ENCODE measurements at regions not wholly inside any gene's neighbourhood (a gene's known extent, or its start where the extent isn't known, plus 50 kb on each side); places are given as distances from the start of the nearest gene placed in this dataset.
"Not testable (repeated sequence)": the region's sequence is repeated elsewhere in the genome, so short reads cannot be mapped to it uniquely, and the experiment has no call there.

DNA sequence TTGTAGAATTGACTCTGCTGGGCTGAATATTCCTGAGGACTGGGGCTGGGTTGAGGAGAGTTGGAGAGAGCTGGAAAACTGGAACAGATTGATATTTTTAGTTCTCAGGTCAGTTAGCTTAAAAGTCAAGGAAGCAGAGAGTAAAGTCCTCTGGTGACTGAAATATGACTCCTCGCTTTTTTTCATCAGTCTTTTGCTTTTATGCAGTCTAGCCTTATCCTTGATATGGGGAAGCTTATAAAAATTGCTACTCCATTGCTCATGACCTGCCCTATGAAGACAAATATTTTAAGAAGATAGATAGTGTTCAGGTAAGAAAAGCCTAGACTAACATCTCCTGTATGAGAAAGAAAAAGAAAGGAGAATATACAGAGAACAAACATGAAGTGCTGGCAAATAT lies 152.7 kb downstream of the C4orf33 start:
- DNase-seq (ENCODE audit: extremely low read depth in 1 of 2, low read depth in 1 of 2) = no peak

DNA sequence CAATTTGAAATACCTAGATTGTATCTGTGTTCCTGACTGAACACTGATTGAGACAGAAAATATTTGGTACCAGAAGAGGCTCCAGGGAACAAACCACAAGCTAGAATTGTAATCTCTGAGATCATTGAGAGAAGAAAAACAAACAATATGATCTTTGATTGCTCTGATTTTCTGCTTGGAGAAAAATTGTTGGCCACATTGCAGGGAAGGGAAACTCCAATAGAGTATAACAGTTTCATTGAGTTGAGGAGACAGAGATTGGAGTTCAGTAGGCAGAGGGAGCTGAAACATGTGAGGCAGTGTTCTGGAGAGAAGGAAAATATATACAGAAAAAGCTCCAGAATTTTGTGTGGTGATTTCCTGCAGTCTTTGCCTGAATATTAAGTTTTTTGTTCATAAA lies 158.2 kb downstream of the C4orf33 start:
- DNase-seq (ENCODE audit: extremely low read depth in 1 of 2, low read depth in 1 of 2) = no peak

DNA sequence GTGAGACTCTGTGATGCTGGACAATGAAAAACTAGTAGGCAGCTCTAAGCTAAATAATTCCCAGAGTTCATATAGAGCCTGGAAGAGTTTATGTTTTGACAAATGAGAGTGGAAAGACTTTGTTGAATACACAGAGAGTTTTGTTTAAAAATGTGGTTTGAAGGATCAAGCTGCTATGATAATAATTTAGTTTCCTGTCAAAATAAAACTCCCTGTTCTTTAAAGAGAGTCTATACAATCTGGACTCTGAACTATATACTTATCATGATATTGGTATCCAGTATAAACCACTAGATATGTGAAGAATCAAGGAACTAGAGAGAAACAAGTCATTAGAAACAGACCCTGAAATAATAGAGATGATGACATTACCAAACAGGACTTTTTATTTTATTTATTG lies 158.6 kb downstream of the C4orf33 start:
- no peak for DNase-seq (ENCODE audit: extremely low read depth in 1 of 2, low read depth in 1 of 2)

DNA sequence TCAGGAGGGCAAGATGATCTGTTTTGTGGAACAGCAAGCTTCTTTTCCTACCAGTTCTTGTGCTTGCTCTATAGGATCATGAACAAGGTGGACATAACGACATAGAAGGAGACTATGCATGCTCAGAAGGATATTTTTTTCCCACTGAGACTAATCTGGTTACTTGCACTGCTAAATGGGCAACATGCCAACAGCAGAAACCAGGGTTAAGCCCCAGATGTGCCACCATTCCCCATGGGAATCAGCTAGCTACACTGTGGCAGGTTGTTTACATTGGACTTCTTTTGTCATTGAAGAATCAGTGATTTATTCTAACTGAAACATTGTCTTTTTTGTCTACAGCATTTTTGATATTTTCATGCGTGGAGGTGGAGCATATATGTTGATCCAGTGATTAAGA lies 165.6 kb downstream of the C4orf33 start:
- DNase-seq (ENCODE audit: extremely low read depth in 1 of 2, low read depth in 1 of 2) = no peak

DNA sequence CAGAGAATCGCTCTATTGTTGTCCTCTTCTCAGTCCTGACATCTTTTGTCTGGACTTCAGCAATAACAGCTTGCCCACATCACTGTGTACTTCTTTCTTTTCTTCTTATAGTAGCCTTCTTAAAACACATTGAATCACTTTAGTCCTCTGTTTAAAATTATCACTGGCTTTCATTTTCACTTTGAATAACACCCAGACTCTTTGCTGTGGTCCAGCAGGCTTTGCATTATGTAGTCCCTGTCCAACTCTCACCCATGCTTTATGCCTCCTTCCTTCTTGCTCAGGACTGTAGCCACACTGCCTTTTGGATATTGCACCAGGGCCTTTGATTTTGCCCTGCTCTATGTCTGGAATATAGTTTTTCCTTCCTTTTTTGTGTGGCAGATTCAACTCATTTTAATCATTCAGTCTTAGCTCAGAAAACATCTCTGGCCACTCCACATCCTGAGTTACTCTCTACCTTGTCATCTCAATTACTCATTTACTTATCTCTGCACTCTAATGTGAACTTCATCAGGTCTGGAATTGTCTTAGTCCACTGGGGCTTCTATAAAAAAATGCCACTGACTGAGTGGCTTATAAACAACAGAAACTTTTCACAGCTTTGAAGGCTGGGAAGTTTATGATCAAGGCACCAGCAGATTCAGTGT lies 168.2 kb downstream of the C4orf33 start:
- DNase-seq (ENCODE audit: extremely low read depth in 1 of 2, low read depth in 1 of 2) = no peak

DNA sequence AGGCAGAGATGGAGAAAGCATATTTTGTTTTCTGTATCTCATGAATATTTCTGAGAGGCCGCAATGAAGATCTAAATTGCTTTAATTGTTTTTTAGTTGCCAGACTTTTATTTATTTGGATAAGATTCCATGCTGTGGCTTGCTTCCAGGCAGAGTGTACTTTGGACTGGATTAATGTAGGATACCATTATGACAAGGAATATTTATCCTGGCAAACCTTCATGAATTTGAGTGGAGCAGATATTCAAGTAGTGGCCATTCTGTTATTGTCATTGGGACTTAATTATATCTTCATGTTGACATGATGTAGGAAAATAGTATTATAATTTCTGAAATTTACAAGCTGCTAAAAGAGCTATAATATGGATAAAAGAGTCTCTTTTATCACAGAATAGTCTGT lies 182.9 kb downstream of the C4orf33 start:
- DNase-seq (ENCODE audit: extremely low read depth in 1 of 2, low read depth in 1 of 2) = no peak

DNA sequence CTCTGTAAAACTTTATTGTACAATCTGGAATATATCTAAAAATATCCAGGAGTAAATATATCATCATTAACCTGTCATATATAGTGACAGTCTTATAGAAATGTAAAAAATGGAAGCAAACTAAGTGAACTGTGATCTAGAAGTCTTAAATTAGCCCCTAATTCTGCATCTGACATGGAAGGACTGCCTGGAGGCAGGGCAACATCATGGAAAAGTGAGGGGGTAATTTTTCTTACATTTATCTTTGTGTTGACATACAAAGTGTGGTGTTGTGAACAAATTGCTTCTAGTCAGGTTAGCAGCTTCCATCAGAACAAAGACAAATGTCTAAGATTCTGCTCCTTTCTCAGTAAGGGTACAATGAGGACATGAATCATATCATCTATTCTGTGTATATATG lies 186.3 kb downstream of the C4orf33 start:
- DNase-seq (ENCODE audit: extremely low read depth in 1 of 2, low read depth in 1 of 2) = no peak

DNA sequence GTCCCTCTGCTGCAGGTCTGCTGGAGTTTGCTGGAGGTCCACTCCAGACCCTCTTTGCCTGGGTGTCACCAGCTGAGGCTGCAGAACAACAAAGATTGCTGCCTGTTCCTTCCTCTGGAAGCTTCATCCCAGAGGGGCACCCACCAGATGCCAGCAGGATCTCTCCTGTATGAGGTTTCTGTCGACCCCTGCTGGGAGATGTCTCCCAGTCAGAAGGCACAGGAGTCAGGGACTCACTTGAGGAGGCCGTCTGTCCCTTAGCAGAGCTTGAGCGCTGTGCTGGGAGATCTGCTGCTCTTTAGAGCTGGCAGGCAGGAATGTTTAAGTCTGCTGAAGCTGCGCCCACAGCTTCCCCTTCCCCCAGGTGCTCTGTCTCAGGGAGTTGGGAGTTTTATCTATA lies 196.2 kb downstream of the C4orf33 start:
- not testable (repeated sequence) for DNase-seq (ENCODE audit: extremely low read depth in 1 of 2, low read depth in 1 of 2)

DNA sequence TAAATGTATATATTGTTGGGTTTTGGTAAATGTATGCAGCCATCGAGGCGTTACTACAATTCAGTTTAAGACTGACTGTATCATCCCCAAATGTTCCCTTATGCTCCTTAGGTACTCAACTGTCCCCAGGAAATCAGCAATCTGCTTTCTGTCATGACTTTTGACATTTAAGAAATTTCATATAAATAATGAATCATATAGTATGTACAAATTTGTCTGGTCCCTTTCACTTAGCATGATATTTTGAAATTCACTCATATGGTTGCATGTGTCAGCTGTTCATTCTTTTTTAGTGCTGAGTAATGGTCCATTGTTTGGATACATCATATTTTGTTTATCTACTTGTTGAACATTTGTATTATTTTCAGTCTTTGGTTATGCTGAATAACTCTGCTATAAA lies 218.8 kb downstream of the C4orf33 start:
- DNase-seq (ENCODE audit: extremely low read depth in 1 of 2, low read depth in 1 of 2) = no peak

DNA sequence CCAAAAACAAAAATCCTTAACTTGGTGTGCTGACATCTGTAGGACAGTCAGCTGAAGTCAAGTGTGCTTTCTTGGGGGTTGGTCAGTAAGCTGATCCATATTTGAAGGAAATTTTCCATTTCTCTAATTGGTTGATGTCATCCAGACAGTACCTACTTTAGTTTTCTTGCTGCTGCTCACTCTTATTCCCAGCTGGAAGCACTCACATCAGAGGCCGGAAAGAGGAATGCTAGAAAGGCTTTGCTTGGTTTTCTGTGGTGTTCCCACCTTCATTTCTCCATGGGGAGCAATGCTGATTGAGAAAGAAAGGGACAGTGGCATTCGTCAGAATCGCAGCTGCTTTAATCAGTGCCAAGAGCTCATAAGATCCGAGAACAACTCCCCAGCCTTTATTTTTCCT lies 227.0 kb downstream of the C4orf33 start:
- no peak for DNase-seq (ENCODE audit: extremely low read depth in 1 of 2, low read depth in 1 of 2)

DNA sequence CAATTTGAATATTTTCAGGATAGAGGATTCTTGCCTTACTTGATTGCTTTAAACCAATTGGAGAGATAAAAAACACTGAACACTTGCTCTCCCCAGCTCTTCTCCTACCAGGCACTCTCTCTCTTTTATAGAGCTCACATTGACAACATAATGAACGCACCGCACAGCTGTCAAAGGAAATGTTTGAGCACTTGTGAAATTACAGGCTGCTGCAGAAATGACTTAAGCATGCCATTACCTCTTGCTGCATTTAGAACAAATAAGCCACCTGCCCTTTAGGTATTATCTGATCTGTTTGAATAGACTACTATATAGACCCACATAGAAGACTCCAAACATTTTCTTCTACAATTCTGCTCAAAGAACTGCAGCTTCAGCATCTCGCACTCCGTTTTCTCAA lies 227.7 kb downstream of the C4orf33 start:
- no peak for DNase-seq (ENCODE audit: extremely low read depth in 1 of 2, low read depth in 1 of 2)

DNA sequence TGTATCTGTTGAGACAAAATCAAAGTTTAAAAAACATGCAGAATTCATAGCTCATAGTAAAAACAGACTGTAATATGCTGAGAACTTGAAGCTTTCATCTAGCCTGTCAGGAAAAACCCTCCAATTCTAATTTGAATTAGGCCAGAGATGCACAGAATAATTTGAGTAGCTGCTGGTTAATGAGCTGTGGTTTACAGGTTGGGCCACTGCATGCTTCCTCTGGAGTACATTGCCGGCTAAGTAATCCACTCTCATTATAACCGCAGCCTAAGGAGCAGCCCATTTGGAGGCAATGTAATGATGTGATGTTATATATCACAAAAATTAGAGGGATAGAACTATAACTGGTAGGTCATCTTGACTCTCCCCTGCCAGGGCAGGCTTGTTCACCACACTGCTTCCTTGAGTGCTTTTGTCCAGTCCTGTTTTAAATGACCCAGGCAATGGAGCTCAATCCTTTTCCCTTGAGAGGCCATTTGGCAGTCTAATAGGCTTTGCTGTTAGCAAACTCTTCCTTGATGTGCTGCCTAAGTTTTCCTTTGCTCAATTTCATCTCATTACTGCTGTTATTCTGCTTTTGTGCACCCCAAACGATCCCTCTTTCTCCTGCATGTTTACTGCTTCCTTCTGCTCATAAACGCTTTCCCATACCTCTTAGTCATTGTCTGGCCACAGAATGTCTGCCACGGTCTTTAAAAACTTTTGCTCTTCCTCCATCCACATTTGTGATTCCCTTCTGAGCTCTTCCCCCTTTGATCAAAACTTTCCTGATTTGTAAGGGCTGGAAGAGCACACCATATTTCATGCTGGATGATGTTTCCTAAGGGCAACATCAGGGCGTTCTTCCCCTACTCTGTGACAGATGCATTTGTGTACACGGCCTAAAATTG lies 230.9 kb downstream of the C4orf33 start:
- no peak for DNase-seq (ENCODE audit: extremely low read depth in 1 of 2, low read depth in 1 of 2)

DNA sequence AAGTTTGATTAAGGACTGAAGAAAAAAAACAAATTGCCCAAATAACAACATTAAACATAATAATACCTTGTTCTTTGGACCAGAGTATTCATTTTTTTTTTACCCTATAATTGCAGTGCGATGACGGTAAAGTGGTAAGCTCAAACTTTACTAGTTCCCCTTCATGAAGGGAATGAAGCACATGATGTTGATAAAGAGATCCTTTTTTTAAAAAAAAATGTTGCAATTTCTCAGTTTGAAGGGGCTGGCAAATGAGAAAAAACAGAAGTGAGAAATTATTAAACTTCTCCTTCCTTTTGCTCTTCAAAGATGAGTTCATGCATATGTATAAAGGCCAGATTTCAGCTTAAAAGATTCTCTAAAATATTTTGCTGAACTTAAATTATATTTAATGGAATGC lies 231.7 kb downstream of the C4orf33 start:
- DNase-seq (ENCODE audit: extremely low read depth in 1 of 2, low read depth in 1 of 2) = no peak

DNA sequence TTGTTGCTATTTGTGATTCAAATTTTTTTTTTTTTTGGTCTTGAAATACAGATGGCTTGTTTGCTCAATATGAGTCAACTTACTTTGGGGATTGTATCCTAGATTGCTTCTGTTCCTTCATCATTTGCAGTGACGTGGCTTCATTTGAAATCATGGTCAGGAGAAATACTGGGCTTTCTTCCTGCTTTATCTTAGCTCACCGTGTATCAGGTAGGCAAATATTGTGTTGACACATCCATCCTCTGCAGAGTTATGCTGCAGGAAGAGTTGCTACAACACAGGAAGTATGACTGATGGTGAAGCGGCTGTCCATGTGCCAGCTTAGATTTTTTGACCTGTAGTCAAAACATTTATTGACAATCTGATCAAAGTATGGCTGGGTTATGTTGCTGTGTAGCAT lies 232.2 kb downstream of the C4orf33 start:
- DNase-seq (ENCODE audit: extremely low read depth in 1 of 2, low read depth in 1 of 2) = no peak

DNA sequence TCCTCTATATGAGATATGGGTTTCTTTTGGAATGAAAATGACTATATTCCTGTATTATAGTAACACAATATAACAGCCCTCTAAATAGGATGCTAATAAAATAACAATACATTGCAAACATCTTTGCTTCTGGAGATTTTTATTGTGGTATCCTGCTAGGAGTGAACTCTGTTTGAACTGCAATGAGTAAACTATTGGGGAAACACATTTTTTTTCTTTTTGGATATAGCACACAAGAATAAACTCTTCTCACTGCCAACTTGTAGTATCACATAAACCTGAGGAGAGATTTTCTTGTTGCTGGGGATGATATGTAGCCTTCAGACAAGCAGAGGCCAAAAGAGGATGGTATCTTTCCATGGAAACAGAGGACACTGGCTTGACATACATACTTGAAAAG lies 238.2 kb downstream of the C4orf33 start:
- no peak for DNase-seq (ENCODE audit: extremely low read depth in 1 of 2, low read depth in 1 of 2)

DNA sequence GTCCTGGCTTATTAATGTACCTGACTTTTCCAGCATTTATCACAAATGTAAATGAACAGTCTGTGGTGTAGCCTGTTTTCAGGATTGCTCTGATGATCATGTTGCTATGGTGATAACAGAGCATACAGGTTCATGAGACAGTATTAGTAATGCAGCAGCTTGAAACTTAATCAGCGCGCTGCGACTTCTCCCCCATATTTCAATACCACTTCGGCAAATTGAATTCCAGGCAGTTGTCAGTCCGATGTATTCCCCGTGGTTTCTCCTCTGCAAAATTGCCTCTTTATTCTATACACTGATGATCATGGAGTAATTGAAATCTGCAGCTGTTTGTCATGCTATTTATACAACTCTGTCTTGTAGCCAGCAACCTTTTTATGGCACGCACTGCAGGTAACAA lies 239.3 kb downstream of the C4orf33 start:
- DNase-seq (ENCODE audit: extremely low read depth in 1 of 2, low read depth in 1 of 2) = no peak

DNA sequence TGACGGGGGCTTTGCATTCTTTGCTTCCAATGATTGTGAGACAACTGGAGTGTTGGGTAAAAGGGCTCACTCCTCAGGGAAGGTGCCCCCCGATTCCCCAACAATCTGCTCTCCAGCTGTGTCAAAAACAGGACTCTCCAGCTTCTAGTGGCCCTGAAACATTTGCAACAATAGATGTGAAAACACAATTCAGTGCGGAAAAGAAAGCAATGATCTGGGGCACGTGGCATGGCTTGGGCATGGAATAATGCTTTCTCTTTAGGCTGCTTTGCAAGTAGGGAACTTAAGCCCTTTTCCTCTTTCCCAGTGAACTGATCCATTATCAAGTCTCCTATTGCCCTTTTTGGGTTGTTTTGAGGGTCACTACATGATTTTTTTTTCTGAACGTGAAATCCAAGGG lies 239.9 kb downstream of the C4orf33 start:
- no peak for DNase-seq (ENCODE audit: extremely low read depth in 1 of 2, low read depth in 1 of 2)

DNA sequence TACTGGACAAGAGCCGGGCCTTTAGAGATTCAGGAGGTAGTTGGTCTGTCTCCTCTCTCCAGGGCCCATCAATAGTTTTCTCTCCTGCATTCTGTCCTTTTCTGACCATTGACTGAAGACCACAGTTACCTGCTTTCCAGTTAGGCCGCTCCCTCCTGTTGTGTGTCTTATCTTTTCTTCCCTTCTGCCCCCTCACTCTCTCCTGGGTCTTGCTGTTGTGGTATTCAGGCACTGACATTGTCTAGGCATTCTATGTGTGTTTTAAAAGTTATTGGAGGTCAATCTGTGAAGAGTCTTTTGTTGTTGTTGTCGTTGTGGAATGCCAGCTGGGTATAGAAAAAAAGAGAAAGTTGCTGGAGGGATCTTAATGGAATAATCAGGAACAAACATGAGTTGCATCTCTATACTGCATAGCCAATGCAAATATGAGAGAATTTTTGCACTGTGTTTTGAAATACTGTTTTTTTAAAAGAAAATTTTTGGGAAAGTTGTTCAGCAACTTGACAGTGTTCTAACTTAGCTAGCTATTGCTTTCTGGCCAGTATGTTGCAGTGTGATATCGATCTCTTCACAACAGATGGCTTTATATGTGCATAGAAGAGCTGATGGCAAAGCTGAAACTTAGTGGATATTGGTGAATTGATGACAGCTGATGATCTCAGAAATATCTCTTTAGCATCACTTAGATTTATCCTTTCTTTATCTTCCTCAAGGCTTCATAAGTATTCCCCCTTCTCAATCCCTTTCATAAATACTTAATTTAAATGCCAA lies 240.7 kb downstream of the C4orf33 start:
- no peak for DNase-seq (ENCODE audit: extremely low read depth in 1 of 2, low read depth in 1 of 2)

DNA sequence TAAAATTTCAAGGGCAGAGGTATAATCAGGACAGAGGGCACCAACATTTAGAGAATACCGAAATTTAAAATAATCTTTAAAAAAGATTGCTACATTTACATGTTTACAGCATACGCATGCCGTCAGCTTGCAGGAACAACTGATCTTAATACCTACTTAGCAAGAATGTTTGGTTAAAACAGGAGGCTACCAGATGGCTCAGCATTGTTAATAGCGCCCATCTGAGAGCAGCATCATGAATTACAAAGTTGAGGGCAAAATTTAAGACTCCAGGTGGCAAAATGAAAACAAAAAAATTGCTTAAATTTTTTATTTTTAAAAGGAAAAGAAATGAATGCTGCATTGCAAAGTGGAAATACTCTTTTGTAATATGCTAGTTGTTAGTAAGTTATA lies 241.3 kb downstream of the C4orf33 start:
- no peak for DNase-seq (ENCODE audit: extremely low read depth in 1 of 2, low read depth in 1 of 2)

DNA sequence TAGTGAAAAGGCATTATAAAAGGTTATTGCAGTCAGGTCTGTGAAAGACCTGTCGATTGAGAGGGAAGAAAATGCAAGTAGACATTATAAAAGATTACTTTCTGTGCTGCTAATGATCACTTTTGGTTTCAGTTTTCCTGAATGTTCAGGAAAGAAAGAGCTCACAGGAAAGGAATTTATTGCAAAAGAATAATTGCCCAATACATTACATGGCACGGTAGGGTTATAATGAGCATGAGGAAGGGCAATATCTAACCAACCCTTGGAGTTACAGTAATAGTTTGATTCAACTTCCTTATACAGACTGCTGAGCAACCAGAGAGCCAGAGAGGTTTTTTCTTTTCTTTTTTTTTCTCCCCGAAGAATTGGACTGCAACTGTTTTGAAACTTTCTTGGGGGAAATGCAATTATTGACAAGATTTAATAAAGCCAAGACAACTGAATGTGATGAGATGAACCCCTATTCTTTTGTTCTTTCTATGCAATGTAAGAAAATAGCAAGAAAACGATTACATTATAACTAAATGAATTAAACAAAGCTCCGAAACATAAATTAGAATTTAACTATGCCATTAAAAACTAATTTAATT lies 247.0 kb downstream of the C4orf33 start:
- no peak for DNase-seq (ENCODE audit: extremely low read depth in 1 of 2, low read depth in 1 of 2)

DNA sequence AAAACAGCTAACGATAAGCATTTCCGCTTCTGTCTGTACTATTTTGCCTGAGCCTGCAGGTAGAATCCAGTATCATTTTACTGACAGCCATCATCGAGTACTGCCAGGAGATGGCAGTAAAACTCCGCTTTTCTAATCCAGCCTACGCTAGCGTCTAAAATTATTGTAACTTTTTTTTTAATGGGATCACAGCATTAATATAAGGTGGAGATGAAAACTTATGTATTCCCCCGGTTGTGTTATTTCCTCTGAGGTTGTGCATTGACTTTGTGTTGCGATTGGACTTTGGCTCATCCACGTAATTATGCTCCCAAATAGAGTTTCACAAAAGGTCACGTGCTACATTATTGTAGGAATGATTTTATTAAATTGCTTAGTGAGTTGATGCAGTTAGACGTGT lies 248.1 kb downstream of the C4orf33 start:
- no peak for DNase-seq (ENCODE audit: extremely low read depth in 1 of 2, low read depth in 1 of 2)

All from activated CD8-positive, alpha-beta memory T cell treated with anti-CD3 and anti-CD28 coated beads for 1 hour (primary cell).